ENCODE measurements at regions not wholly inside any gene's neighbourhood (a gene's known extent, or its start where the extent isn't known, plus 50 kb on each side); places are given as distances from the start of the nearest gene placed in this dataset.

DNA sequence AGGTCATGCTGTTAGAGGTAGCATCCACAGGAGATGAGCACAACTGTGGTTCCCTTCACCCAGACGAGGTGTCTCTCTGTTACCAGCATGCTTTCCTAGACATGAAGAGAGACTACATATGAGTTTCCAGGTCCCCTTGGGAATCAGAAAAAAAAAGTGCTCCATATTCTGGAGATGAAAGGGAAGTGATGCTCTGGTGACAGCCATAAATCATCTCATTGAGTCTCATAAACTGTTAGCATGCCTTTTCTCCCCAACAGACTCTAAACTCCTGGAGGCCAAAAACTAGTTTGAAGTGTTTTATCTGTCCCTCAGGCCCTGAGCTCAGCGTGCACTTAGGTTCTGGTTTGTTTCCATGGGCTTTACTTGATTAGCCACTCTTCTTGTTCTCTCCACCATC, 124.6 kb upstream of the CREB1 start:
- H3K4me1 ChIP-seq = peaks cover 0 to 4% of the 10 kb centered on the region in 2 donors
- 82 to 83% methylated on average over 2 of the region's 2 CpGs for WGBS, 2 donors
- H3K4me3 ChIP-seq (replicated peaks in 1 of 3) = no peak overlapping the region
- intact Hi-C loops (cut with DNase I) = no loop called here
- no peak for TF ChIP-seq POLR2A (IDR thresholded peaks at IDR 0.05)
- TF ChIP-seq, protein P1, sequence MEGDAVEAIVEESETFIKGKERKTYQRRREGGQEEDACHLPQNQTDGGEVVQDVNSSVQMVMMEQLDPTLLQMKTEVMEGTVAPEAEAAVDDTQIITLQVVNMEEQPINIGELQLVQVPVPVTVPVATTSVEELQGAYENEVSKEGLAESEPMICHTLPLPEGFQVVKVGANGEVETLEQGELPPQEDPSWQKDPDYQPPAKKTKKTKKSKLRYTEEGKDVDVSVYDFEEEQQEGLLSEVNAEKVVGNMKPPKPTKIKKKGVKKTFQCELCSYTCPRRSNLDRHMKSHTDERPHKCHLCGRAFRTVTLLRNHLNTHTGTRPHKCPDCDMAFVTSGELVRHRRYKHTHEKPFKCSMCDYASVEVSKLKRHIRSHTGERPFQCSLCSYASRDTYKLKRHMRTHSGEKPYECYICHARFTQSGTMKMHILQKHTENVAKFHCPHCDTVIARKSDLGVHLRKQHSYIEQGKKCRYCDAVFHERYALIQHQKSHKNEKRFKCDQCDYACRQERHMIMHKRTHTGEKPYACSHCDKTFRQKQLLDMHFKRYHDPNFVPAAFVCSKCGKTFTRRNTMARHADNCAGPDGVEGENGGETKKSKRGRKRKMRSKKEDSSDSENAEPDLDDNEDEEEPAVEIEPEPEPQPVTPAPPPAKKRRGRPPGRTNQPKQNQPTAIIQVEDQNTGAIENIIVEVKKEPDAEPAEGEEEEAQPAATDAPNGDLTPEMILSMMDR (IDR thresholded peaks at IDR 0.05) = no peak
- no peaks in the 10 kb centered on the region for H3K36me3 ChIP-seq
- H3K27ac ChIP-seq = no peak overlapping the region
- no peak for DNase-seq
- H3K27me3 ChIP-seq = no peaks in the 10 kb centered on the region
- H3K9me3 ChIP-seq = no peaks in the 10 kb centered on the region

DNA sequence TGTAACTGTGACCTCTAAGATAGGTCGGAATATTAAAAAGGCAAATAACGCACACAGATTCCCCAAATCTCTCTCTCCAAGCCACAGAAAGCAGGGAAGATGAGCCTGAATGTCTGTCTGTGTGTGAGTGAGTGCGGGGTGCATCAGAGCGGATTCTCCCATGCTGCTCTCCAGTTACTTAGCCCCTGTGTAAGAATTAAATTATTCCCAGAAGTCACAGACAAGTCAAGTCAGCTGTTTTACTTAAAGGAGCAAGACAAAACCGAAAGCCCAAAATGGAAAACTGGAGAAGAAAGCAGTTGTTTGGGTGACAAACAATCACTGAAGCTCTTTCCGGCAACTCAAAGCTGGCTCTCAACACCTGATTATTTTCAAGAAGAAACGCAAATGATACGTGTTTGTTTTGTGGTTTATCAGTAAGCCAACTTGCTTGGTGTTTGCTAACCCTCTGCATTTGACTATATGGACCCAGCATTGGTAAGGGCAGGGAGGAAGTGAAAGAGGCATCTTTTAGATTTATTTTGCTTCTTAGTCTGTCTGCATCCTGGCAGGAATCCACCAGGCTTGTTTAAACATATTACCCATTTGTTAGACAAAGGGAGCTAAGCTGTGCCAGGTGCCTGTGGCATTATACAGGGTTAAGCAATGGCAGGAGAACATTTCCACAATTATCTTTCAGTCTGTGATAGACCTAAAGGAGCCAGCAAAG, 121.5 kb upstream of the CREB1 start:
- DNase-seq = peak in 1 of 2 donors; percentile 4
- no peak overlapping the region for H3K27ac ChIP-seq
- peaks cover 0 to 4% of the 10 kb centered on the region in 2 donors for H3K4me1 ChIP-seq
- no peaks in the 10 kb centered on the region for H3K27me3 ChIP-seq
- 69 to 72% methylated on average over 8 of the region's 8 CpGs for WGBS, 2 donors
- H3K9me3 ChIP-seq = no peaks in the 10 kb centered on the region
- no peak overlapping the region for H3K4me3 ChIP-seq (replicated peaks in 1 of 3)
- no peaks in the 10 kb centered on the region for H3K36me3 ChIP-seq
- intact Hi-C loops (cut with DNase I) = no loop called here
- TF ChIP-seq, protein P1 (IDR thresholded peaks at IDR 0.05) = no peak
- no peak for TF ChIP-seq POLR2A (IDR thresholded peaks at IDR 0.05)

DNA sequence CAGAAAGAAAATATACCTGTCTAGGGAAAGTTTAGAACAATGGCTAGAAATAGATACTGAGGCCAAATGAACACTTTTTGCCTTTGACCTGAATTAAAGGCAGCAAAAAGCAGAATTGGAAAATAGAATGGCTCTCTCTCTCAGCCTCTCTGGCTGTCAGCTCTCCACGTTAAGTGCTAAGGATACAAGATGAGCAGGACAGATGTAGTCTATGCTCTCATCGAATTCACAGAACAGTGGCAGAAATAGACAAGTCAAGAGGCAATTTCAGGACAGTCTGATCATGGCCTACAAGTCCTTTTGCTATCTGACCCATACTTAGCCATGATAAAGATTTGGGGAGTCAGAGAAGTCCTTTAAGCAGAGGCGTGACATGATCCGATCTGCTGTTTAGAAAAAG, 120.2 kb upstream of the CREB1 start:
- TF ChIP-seq, protein P1 (IDR thresholded peaks at IDR 0.05) = no peak
- no peak for TF ChIP-seq POLR2A (IDR thresholded peaks at IDR 0.05)
- H3K4me3 ChIP-seq (replicated peaks in 1 of 3) = no peak overlapping the region
- no peaks in the 10 kb centered on the region for H3K9me3 ChIP-seq
- intact Hi-C loops (cut with DNase I) = no loop called here
- peaks cover 0 to 4% of the 10 kb centered on the region in 2 donors for H3K4me1 ChIP-seq
- H3K36me3 ChIP-seq = no peaks in the 10 kb centered on the region
- no peak overlapping the region for H3K27ac ChIP-seq
- 64 to 67% methylated on average over 4 of the region's 4 CpGs for WGBS, 2 donors
- DNase-seq = no peak
- no peaks in the 10 kb centered on the region for H3K27me3 ChIP-seq

DNA sequence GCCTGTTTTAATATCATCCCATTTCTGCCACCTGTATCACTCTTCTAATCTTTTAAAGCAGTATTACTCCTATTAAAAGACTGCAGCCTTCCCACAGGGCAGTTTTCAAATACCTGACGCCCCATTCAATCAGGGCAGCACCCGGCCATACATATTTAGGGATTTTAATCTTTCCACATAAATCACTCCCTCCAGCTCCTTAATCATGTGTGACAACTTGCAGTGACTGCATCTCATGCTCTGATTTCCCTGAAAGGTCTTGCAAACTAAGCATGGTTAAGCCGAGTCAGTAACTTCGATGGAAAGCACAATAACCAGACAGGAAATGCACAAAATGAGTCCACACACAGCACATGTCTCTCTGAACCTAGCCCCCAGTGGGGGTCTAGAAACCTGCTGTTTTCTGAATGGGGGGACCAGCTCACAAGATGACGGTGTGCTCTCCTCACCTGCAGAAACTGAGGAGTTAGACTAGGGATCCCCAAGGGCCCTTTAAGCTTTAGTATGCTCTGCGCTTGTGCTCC, 116.9 kb upstream of the CREB1 start:
- no peaks in the 10 kb centered on the region for H3K27me3 ChIP-seq
- intact Hi-C loops (cut with DNase I) = no loop called here
- no peak for DNase-seq
- H3K27ac ChIP-seq = no peak overlapping the region
- TF ChIP-seq, protein P1 (IDR thresholded peaks at IDR 0.05) = no peak
- TF ChIP-seq POLR2A (IDR thresholded peaks at IDR 0.05) = no peak
- peaks cover 0 to 4% of the 10 kb centered on the region in 2 donors for H3K4me1 ChIP-seq
- WGBS, 2 donors = 78 to 84% methylated on average over 6 of the region's 6 CpGs
- H3K36me3 ChIP-seq = no peaks in the 10 kb centered on the region
- H3K4me3 ChIP-seq (replicated peaks in 1 of 3) = no peak overlapping the region
- H3K9me3 ChIP-seq = no peaks in the 10 kb centered on the region

DNA sequence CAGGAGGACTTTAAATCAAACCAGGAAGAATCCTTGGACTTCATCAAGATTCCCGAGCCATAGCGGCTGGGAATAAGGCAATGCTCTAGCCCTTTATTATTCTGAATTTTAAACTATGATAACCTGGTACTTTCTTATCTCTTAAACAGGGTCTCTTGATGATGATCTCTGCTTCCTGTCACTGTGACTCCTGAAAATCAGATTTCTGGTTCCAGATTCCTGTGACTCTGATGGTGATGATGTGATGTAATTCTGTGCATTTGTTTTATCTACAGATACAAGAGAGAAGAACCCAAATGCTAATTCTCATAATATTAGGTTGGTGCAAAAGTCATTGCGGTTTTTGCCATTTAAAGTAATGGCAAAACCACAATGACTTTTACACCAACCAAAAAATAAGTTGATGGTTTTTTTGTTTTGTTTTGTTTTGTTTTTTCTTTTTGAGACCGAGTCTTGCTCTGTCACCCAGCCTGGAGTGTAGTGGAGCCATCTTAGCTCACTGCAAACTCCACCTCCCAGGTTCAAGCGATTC, 116.3 kb upstream of the CREB1 start:
- intact Hi-C loops (cut with DNase I) = no loop called here
- H3K27me3 ChIP-seq = no peaks in the 10 kb centered on the region
- no peak for DNase-seq
- TF ChIP-seq, protein P1 (IDR thresholded peaks at IDR 0.05) = no peak
- TF ChIP-seq POLR2A (IDR thresholded peaks at IDR 0.05) = no peak
- H3K27ac ChIP-seq = no peak overlapping the region
- no peaks in the 10 kb centered on the region for H3K36me3 ChIP-seq
- H3K9me3 ChIP-seq = no peaks in the 10 kb centered on the region
- no peak overlapping the region for H3K4me3 ChIP-seq (replicated peaks in 1 of 3)
- peaks cover 0 to 4% of the 10 kb centered on the region in 2 donors for H3K4me1 ChIP-seq
- WGBS, 2 donors = 90 to 92% methylated on average over 5 of the region's 5 CpGs

Data from thyroid gland (tissue), 4 donors.